H1 (cell line): ENCODE measurements at regions not wholly inside any gene's neighbourhood (a gene's known extent, or its start where the extent isn't known, plus 50 kb on each side); places are given as distances from the start of the nearest gene placed in this dataset.

Experiments
- CTCF ChIP-seq, 3 experiments: IDR thresholded peaks; 1 replicate in 2 of 3; 2 replicates in 1 of 3; pipeline versions ENCODE4 v1.5.1 to v1.6.1; 2011; ENCODE audit warnings: low read length in 3 of 3, mild to moderate bottlenecking in 3 of 3, inconsistent platforms in 2 of 3, low read depth in 1 of 3, moderate library complexity in 1 of 3; ENCODE audit not compliant: insufficient read depth in 1 of 3; ENCODE audit errors: control extremely low read depth in 1 of 3
- EZH2 ChIP-seq: fragments of 200-600 bp; sonication (generic); IDR thresholded peaks from 2 replicates; pipeline ENCODE4 v1.7.1; 2012; ENCODE audit warnings: low read depth, mild to moderate bottlenecking, moderate library complexity, low read length, inconsistent platforms; ENCODE audit not compliant: severe bottlenecking
- KDM1A ChIP-seq: fragments of 200-600, 300-600 bp; sonication (generic); IDR thresholded peaks from 2 replicates; pipeline ENCODE4 v1.7.1; 2016; ENCODE audit warnings: mild to moderate bottlenecking, low read length, borderline replicate concordance
- POLR2A ChIP-seq, 2 experiments: IDR thresholded peaks; 1 replicate in 1 of 2; 2 replicates in 1 of 2; pipeline ENCODE4 v1.6.1; 2011; ENCODE audit warnings: low read depth in 2 of 2, low read length in 2 of 2, mild to moderate bottlenecking in 2 of 2; ENCODE audit errors: control extremely low read depth in 1 of 2
- RAD21 ChIP-seq, 2 experiments: IDR thresholded peaks in 1 of 2; conservative IDR thresholded peaks in 1 of 2; 2 replicates each; pipeline ENCODE4 v1.6.1; 2011; ENCODE audit warnings: low read depth in 2 of 2, low read length in 2 of 2, improper control_type of control experiment in 1 of 2, inconsistent platforms in 1 of 2, mild to moderate bottlenecking in 1 of 2, moderate library complexity in 1 of 2
- SIN3A ChIP-seq, 2 experiments: IDR thresholded peaks in 1 of 2; conservative IDR thresholded peaks in 1 of 2; 2 replicates each; pipeline ENCODE4 v1.6.1; 2011 to 2012; ENCODE audit warnings: low read length in 2 of 2, improper control_type of control experiment in 1 of 2, low read depth in 1 of 2, mild to moderate bottlenecking in 1 of 2
- SIX5 ChIP-seq: IDR thresholded peaks from 2 replicates; pipeline ENCODE4 v1.6.1; 2011; ENCODE audit warnings: mild to moderate bottlenecking, low read depth, low read length
- TAF1 ChIP-seq: IDR thresholded peaks from 2 replicates; pipeline ENCODE4 v1.6.1; 2011; ENCODE audit warnings: mild to moderate bottlenecking, low read depth, low read length
- TBP ChIP-seq: IDR thresholded peaks from 2 replicates; pipeline ENCODE4 v1.6.1; 2011; ENCODE audit warnings: low read depth, low read length, improper control_type of control experiment
- TCF12 ChIP-seq: IDR thresholded peaks from 2 replicates; pipeline ENCODE4 v1.6.1; 2011; ENCODE audit warnings: low read depth, mild to moderate bottlenecking, low read length
- TEAD4 ChIP-seq: IDR thresholded peaks from 2 replicates; pipeline ENCODE4 v1.6.1; 2012; ENCODE audit warnings: low read depth, low read length, inconsistent platforms, mixed read lengths

- TF ChIP-seq SIN3A (conservative IDR thresholded peaks at IDR 0.05 in 1 of 2, IDR thresholded peaks at IDR 0.05 in 1 of 2; ENCODE audit: low read depth in 1 of 2, low read length in 2 of 2) (no peak), TBP (no peak), KDM1A (no peak), RAD21 (IDR thresholded peaks at IDR 0.05 in 1 of 2, conservative IDR thresholded peaks at IDR 0.05 in 1 of 2; ENCODE audit: low read depth in 2 of 2, low read length in 2 of 2) (no peak), CTCF (IDR thresholded peaks at IDR 0.05; ENCODE audit: control extremely low read depth in 1 of 3, insufficient read depth in 1 of 3, low read depth in 1 of 3, low read length in 3 of 3) (no peak), SIX5 (no peak), POLR2A (IDR thresholded peaks at IDR 0.05; ENCODE audit: control extremely low read depth in 1 of 2, low read depth in 2 of 2, low read length in 2 of 2) (no peak), EZH2 (no peak), TCF12 (no peak), TEAD4 (no peak), TAF1 (no peak)
These were observed 77.0 kb downstream of the BUD13 start for GRCh38 chr11:116695657-116696254.
